Keratinocyte (primary cell): ENCODE measurements at regions not wholly inside any gene's neighbourhood (a gene's known extent, or its start where the extent isn't known, plus 50 kb on each side); places are given as distances from the start of the nearest gene placed in this dataset.
A peak's percentile ranks its signal among the peaks of the same experiment; 100 is the strongest.

Experiments used
- DNase-seq: peaks from one replicate; pipeline ENCODE4 v3.0.0-alpha.2; 2011; ENCODE audit warnings: low read depth, missing footprints, low spot score
- FAIRE-seq: peaks from 2 replicates; lab custom pipeline; 2011; peaks lifted over from hg19 to GRCh38; lab: Jason Lieb, UNC
- H2AFZ ChIP-seq: 2 replicates; pipeline ENCODE4 v1.6.0; 2012; ENCODE audit warnings: low read length, control low read depth, inconsistent platforms; ENCODE audit not compliant: control insufficient read depth
- H3K27ac ChIP-seq: 2 replicates; pipeline ENCODE4 v1.5.1; 2011; ENCODE audit warnings: low read length; ENCODE audit not compliant: control insufficient read depth, insufficient read depth
- H3K27me3 ChIP-seq: 3 replicates; pipeline ENCODE4 v1.6.0; 2011; ENCODE audit warnings: low read length; ENCODE audit not compliant: control insufficient read depth, insufficient read depth; ENCODE audit errors: extremely low read depth
- H3K36me3 ChIP-seq, 2 experiments: 2 replicates in 1 of 2; 3 replicates in 1 of 2; pipeline ENCODE4 v1.5.1; 2011; ENCODE audit warnings: low read length in 2 of 2, mild to moderate bottlenecking in 1 of 2; ENCODE audit not compliant: control insufficient read depth in 2 of 2, insufficient read depth in 2 of 2; ENCODE audit errors: extremely low read depth in 1 of 2
- H3K4me1 ChIP-seq: 3 replicates; pipeline ENCODE4 v1.5.1; 2011; ENCODE audit warnings: low read length; ENCODE audit not compliant: control insufficient read depth, insufficient read depth; ENCODE audit errors: extremely low read depth
- H3K4me2 ChIP-seq: 3 replicates; pipeline ENCODE4 v1.6.0; 2011; ENCODE audit warnings: low read depth, low read length; ENCODE audit not compliant: control insufficient read depth, insufficient read depth; ENCODE audit errors: extremely low read depth
- H3K4me3 ChIP-seq, 3 experiments: fragments of 200-600 bp in 1 of 3; sonication (generic) in 1 of 3; 2 replicates in 2 of 3; 3 replicates in 1 of 3; pipeline ENCODE4 v1.5.1; 2011 to 2016; ENCODE audit warnings: low read length in 3 of 3, mild to moderate bottlenecking in 3 of 3, control low read depth in 2 of 3, inconsistent platforms in 1 of 3, low read depth in 1 of 3, mixed read lengths in 1 of 3, mixed run types in 1 of 3, moderate library complexity in 1 of 3; ENCODE audit not compliant: control insufficient read depth in 2 of 3, insufficient read depth in 2 of 3; ENCODE audit errors: extremely low read depth in 1 of 3
- H3K79me2 ChIP-seq: 2 replicates; pipeline ENCODE4 v1.6.0; 2012; ENCODE audit warnings: low read length; ENCODE audit not compliant: control insufficient read depth, insufficient read depth
- H3K9ac ChIP-seq: 3 replicates; pipeline ENCODE4 v1.6.0; 2011; ENCODE audit warnings: low read length; ENCODE audit not compliant: control insufficient read depth, insufficient read depth; ENCODE audit errors: extremely low read depth
- H3K9me1 ChIP-seq: 3 replicates; pipeline ENCODE4 v1.6.0; 2011; ENCODE audit warnings: low read length; ENCODE audit not compliant: control insufficient read depth, insufficient read depth; ENCODE audit errors: extremely low read depth
- H3K9me3 ChIP-seq: 2 replicates; pipeline ENCODE4 v1.5.1; 2012; ENCODE audit warnings: low read depth, low read length; ENCODE audit not compliant: control insufficient read depth
- H4K20me1 ChIP-seq: 3 replicates; pipeline ENCODE4 v1.6.0; 2011; ENCODE audit warnings: low read length; ENCODE audit not compliant: control insufficient read depth, insufficient read depth; ENCODE audit errors: extremely low read depth
- CTCF ChIP-seq, 3 experiments: IDR thresholded peaks in 1 of 3; conservative IDR thresholded peaks in 1 of 3; optimal IDR thresholded peaks in 1 of 3; 2 replicates in 2 of 3; 3 replicates in 1 of 3; pipeline versions ENCODE3 to v1.5.1; 2011; ENCODE audit warnings: low read length in 3 of 3, mild to moderate bottlenecking in 3 of 3, moderate library complexity in 2 of 3, control low read depth in 1 of 3, inconsistent platforms in 1 of 3; ENCODE audit not compliant: insufficient read depth in 2 of 3; ENCODE audit errors: extremely low read depth in 1 of 3
- EZH2 ChIP-seq: IDR thresholded peaks from one replicate; pipeline ENCODE4 v1.6.1; 2012; ENCODE audit warnings: inconsistent platforms, mild to moderate bottlenecking, low read length, moderate library complexity
- dilution Hi-C: fragments of 300-500 bp; cut with MboI; formaldehyde crosslinking; loops from one replicate; pipeline ENCODE4 v1.7.0; 2020; ENCODE audit warnings: low sequenced_read_pairs; ENCODE audit not compliant: extremely low pct_ligation_motif_present

- no peak overlapping the region for H3K27ac ChIP-seq
- no peaks in the 10 kb centered on the region for H4K20me1 ChIP-seq
- FAIRE-seq (peak; percentile 13), DNase-seq (no peak)
- no peaks in the 10 kb centered on the region for H3K9me3 ChIP-seq
- no peak overlapping the region for H3K4me2 ChIP-seq
- H3K79me2 ChIP-seq: no peaks in the 10 kb centered on the region
- H3K36me3 ChIP-seq: no peaks in the 10 kb centered on the region
- no peak overlapping the region for H2AFZ ChIP-seq
- no peak overlapping the region for H3K9ac ChIP-seq
- no peaks in the 10 kb centered on the region for H3K9me1 ChIP-seq
- H3K27me3 ChIP-seq: no peaks in the 10 kb centered on the region
- dilution Hi-C loops: no loop called here
- TF ChIP-seq CTCF (optimal IDR thresholded peaks at IDR 0.05 in 1 of 3, IDR thresholded peaks at IDR 0.05 in 1 of 3, conservative IDR thresholded peaks at IDR 0.05 in 1 of 3; ENCODE audit: extremely low read depth in 1 of 3, insufficient read depth in 2 of 3, low read length in 3 of 3) (no peak), EZH2 (no peak)
- no peak overlapping the region for H3K4me3 ChIP-seq
- peaks cover 10% of the 10 kb centered on the region for H3K4me1 ChIP-seq
Observed at GRCh38 chr16:80288616-80289015, 252.2 kb upstream of the DYNLRB2 start.

GRCh38 chr16:80287674-80288073 lies 253.1 kb upstream of the DYNLRB2 start:
- FAIRE-seq (no peak), DNase-seq (no peak)
- no peaks in the 10 kb centered on the region for H4K20me1 ChIP-seq
- TF ChIP-seq CTCF (optimal IDR thresholded peaks at IDR 0.05 in 1 of 3, IDR thresholded peaks at IDR 0.05 in 1 of 3, conservative IDR thresholded peaks at IDR 0.05 in 1 of 3; ENCODE audit: extremely low read depth in 1 of 3, insufficient read depth in 2 of 3, low read length in 3 of 3) (no peak), EZH2 (no peak)
- H2AFZ ChIP-seq: no peak overlapping the region
- H3K9me3 ChIP-seq: no peaks in the 10 kb centered on the region
- no peak overlapping the region for H3K9ac ChIP-seq
- no peaks in the 10 kb centered on the region for H3K27me3 ChIP-seq
- no peaks in the 10 kb centered on the region for H3K36me3 ChIP-seq
- no peak overlapping the region for H3K27ac ChIP-seq
- peaks cover 10% of the 10 kb centered on the region for H3K4me1 ChIP-seq
- dilution Hi-C loops: no loop called here
- no peaks in the 10 kb centered on the region for H3K9me1 ChIP-seq
- H3K4me3 ChIP-seq: no peak overlapping the region
- no peak overlapping the region for H3K4me2 ChIP-seq
- no peaks in the 10 kb centered on the region for H3K79me2 ChIP-seq
